Upper lobe of right lung (tissue), 1 donor: ENCODE measurements at regions not wholly inside any gene's neighbourhood (a gene's known extent, or its start where the extent isn't known, plus 50 kb on each side); places are given as distances from the start of the nearest gene placed in this dataset.
"Not testable (repeated sequence)": the region's sequence is repeated elsewhere in the genome, so short reads cannot be mapped to it uniquely, and the experiment has no call there.

Source experiments
- ATAC-seq: fragments of 200-7000 bp; cut with Tn5 transposase; one replicate; pipeline ENCODE4 v1.9.1; 2020; ENCODE audit warnings: mild to moderate bottlenecking, moderate library complexity
- DNase-seq: peaks from one replicate; pipeline ENCODE4 v3.0.0-alpha.2; 2020
- H3K27ac ChIP-seq: fragments of 200-600 bp; one replicate; pipeline ENCODE4 v1.8.0; 2022
- H3K27me3 ChIP-seq: fragments of 200-600 bp; one replicate; pipeline ENCODE4 v1.8.0; 2022; ENCODE audit warnings: mild to moderate bottlenecking
- H3K36me3 ChIP-seq: fragments of 200-600 bp; one replicate; pipeline ENCODE4 v1.8.0; 2022
- H3K4me1 ChIP-seq: fragments of 200-600 bp; one replicate; pipeline ENCODE4 v1.8.0; 2022
- H3K4me3 ChIP-seq: fragments of 200-600 bp; one replicate; pipeline ENCODE4 v1.8.0; 2022; ENCODE audit warnings: mild to moderate bottlenecking
- H3K9me3 ChIP-seq: fragments of 200-600 bp; one replicate; pipeline ENCODE4 v1.8.0; 2022
- CTCF ChIP-seq: fragments of 200-600 bp; IDR thresholded peaks from one replicate; pipeline ENCODE4 v1.8.0; 2022; ENCODE audit warnings: antibody characterized with exemption
- intact Hi-C: fragments of 100-400 bp; cut with DNase I; formaldehyde crosslinking; loops from one replicate; pipeline ENCODE4 v1.11.0; 2022
- donor health status: DM: no; HTN: yes; CAD: no; lungs with severe emphysema.

- intact Hi-C loops, result no loop called here
- TF ChIP-seq CTCF, result no peak
- no peaks in the 10 kb centered on the region for H3K9me3 ChIP-seq
- no peaks in the 10 kb centered on the region for H3K27me3 ChIP-seq
- H3K4me3 ChIP-seq, result no peak overlapping the region
- no peaks in the 10 kb centered on the region for H3K4me1 ChIP-seq
- DNase-seq (no peak), ATAC-seq (no peak)
- no peak overlapping the region for H3K27ac ChIP-seq
- H3K36me3 ChIP-seq, result no peaks in the 10 kb centered on the region
These were observed 59.9 kb upstream of the FBXO28 start for GRCh38 chr1:224054012-224054411.

DNA sequence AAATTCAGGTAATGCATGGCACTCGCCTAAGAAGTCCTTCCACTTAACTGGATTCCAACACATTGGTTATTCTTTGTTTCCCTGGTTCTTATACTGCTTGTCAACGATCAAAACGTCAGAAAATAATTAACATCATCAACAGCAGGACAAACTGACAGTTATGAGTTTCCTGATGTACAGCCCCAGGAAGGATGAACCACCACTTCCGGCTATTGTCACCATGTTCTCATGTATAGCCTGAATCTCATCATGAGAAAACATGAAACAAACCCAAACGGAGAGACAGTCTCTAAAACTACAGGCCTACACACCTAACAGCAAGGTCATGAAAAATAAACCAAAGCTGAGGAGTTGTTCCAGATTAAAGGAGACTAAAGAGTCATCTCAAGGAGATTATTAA is 60.5 kb upstream of the FBXO28 start:
- Histone ChIP-seq H3K4me3 (no peak overlapping the region), H3K36me3 (no peaks in the 10 kb centered on the region), H3K27ac (no peak overlapping the region), H3K9me3 (no peaks in the 10 kb centered on the region), H3K27me3 (no peaks in the 10 kb centered on the region), H3K4me1 (no peaks in the 10 kb centered on the region)
- intact Hi-C loops, result no loop called here
- DNase-seq, result no peak
- TF ChIP-seq CTCF, result no peak
- ATAC-seq, result no peak

GRCh38 chr1:224052772-224053171 is 61.1 kb upstream of the FBXO28 start:
- Histone ChIP-seq H3K4me1 (no peaks in the 10 kb centered on the region), H3K4me3 (no peak overlapping the region), H3K27ac (no peak overlapping the region), H3K27me3 (no peaks in the 10 kb centered on the region), H3K9me3 (no peaks in the 10 kb centered on the region), H3K36me3 (no peaks in the 10 kb centered on the region)
- intact Hi-C loops, result no loop called here
- no peak for DNase-seq
- TF ChIP-seq CTCF, result no peak
- ATAC-seq, result no peak

DNA sequence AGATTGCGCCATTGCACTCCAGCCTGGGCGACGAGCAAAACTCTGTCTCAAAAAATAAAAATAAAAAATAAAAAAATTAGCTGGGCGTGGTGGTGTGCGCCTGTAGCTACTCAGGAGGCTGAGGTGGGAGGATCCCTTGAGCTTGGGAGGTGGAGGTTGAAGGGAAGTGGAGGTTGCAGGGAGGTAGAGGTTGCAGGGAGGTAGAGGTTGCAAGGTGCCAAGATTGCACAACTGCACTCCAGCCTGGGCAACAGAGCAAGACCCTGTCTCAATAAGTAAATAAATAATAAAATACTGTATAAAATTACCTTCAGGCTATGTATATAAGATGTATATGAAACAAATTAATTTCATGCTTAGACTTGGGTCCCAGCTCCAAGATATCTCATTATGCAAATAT is 62.1 kb upstream of the FBXO28 start:
- H3K27ac ChIP-seq, DNase-seq, H3K4me1 ChIP-seq, H3K27me3 ChIP-seq, ATAC-seq, H3K9me3 ChIP-seq, H3K4me3 ChIP-seq, H3K36me3 ChIP-seq, intact Hi-C loops: not testable (repeated sequence)

DNA sequence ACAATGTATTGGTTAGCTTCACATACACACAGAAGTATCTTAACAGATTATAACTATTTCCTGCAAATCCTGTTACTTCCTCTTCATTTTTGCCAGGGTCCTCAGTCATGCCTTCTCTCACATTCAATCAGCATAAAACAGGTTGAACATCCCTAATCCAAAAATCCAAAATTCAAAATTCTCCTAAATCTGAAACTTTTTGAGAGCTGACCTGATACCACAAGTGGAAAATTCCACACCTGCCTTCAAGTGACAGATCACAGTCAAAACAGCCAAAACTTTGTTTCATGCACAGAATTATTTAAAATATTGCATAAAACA is 62.9 kb upstream of the FBXO28 start:
- H3K4me1 ChIP-seq, result no peaks in the 10 kb centered on the region
- no peak overlapping the region for H3K4me3 ChIP-seq
- intact Hi-C loops, result no loop called here
- DNase-seq (no peak), ATAC-seq (no peak)
- no peaks in the 10 kb centered on the region for H3K27me3 ChIP-seq
- TF ChIP-seq CTCF, result no peak
- no peak overlapping the region for H3K27ac ChIP-seq
- H3K36me3 ChIP-seq, result no peaks in the 10 kb centered on the region
- H3K9me3 ChIP-seq, result no peaks in the 10 kb centered on the region

GRCh38 chr1:224047538-224047937 is 66.4 kb upstream of the FBXO28 start:
- no peaks in the 10 kb centered on the region for H3K4me1 ChIP-seq
- DNase-seq, result no peak
- H3K4me3 ChIP-seq, result no peak overlapping the region
- H3K27ac ChIP-seq, result no peak overlapping the region
- no peaks in the 10 kb centered on the region for H3K27me3 ChIP-seq
- no peak for TF ChIP-seq CTCF
- H3K36me3 ChIP-seq, result no peaks in the 10 kb centered on the region
- H3K9me3 ChIP-seq, result no peaks in the 10 kb centered on the region
- ATAC-seq, result no peak
- intact Hi-C loops, result no loop called here
